GM23338 (cell line): ENCODE measurements at regions not wholly inside any gene's neighbourhood (a gene's known extent, or its start where the extent isn't known, plus 50 kb on each side); places are given as distances from the start of the nearest gene placed in this dataset.

Experiments used
- ATAC-seq: fragments of 200-7000 bp; cut with Tn5 transposase; 3 replicates; pipeline ENCODE4 v1.9.1; 2020
- DNase-seq: peaks from one replicate; pipeline ENCODE4 v3.0.0-alpha.2; 2015; ENCODE audit warnings: low spot score
- H2AFZ ChIP-seq: fragments of 200-600 bp; sonication (generic); 2 replicates; pipeline ENCODE4 v1.8.0; 2016; ENCODE audit warnings: antibody characterized with exemption, mild to moderate bottlenecking, moderate library complexity
- H3F3A ChIP-seq: fragments of 200-600 bp; sonication (generic); replicated peaks from 2 replicates; pipeline ENCODE4 v1.8.0; 2017; ENCODE audit warnings: antibody characterized with exemption, mixed run types, low read depth
- H3K27ac ChIP-seq: fragments of 200-600 bp; sonication (generic); 2 replicates; pipeline ENCODE4 v1.6.1; 2016; ENCODE audit warnings: low read depth
- H3K27me3 ChIP-seq: fragments of 200-600 bp; sonication (generic); 2 replicates; pipeline ENCODE4 v1.8.0; 2016; ENCODE audit warnings: mild to moderate bottlenecking, mixed run types, moderate library complexity; ENCODE audit not compliant: insufficient read depth
- H3K36me3 ChIP-seq: fragments of 200-600 bp; sonication (generic); 2 replicates; pipeline ENCODE4 v1.8.0; 2016; ENCODE audit warnings: mild to moderate bottlenecking; ENCODE audit not compliant: insufficient read depth
- H3K4me1 ChIP-seq: fragments of 200-600 bp; sonication (generic); 2 replicates; pipeline ENCODE4 v1.8.0; 2016; ENCODE audit warnings: mild to moderate bottlenecking, moderate library complexity; ENCODE audit not compliant: insufficient read depth
- H3K4me2 ChIP-seq: fragments of 200-600 bp; sonication (generic); 2 replicates; pipeline ENCODE4 v1.7.1; 2017; ENCODE audit warnings: mixed run types
- H3K4me3 ChIP-seq: fragments of 200-600 bp; sonication (generic); 2 replicates; pipeline ENCODE4 v1.6.1; 2016; ENCODE audit warnings: mixed run types
- H3K79me2 ChIP-seq: fragments of 200-600 bp; sonication (generic); replicated peaks from 2 replicates; pipeline ENCODE4 v1.8.0; 2017; ENCODE audit warnings: mild to moderate bottlenecking; ENCODE audit not compliant: insufficient read depth
- H3K9me2 ChIP-seq: fragments of 200-600 bp; sonication (generic); 2 replicates; pipeline ENCODE4 v1.8.0; 2017; ENCODE audit not compliant: insufficient read depth
- H4K20me1 ChIP-seq: fragments of 200-600 bp; sonication (generic); replicated peaks from 2 replicates; pipeline ENCODE4 v1.8.0; 2017; ENCODE audit warnings: mild to moderate bottlenecking; ENCODE audit not compliant: insufficient read depth
- H3K27ac Mint-ChIP-seq: 2 replicates; pipeline ENCODE4 v1.8.0; 2020; ENCODE audit warnings: inconsistent platforms, mild to moderate bottlenecking, moderate library complexity, mixed read lengths
- H3K27me3 Mint-ChIP-seq: 3 replicates; pipeline ENCODE4 v1.8.0; 2022; ENCODE audit warnings: low read depth, mild to moderate bottlenecking, moderate library complexity, mixed read lengths, inconsistent platforms; ENCODE audit not compliant: insufficient read depth, poor library complexity
- H3K36me3 Mint-ChIP-seq: 3 replicates; pipeline ENCODE4 v1.8.0; 2021; ENCODE audit warnings: low read depth, mild to moderate bottlenecking, inconsistent platforms, moderate library complexity, mixed read lengths
- H3K4me1 Mint-ChIP-seq: 3 replicates; pipeline ENCODE4 v1.8.0; 2020; ENCODE audit warnings: mild to moderate bottlenecking, inconsistent platforms, mixed read lengths
- H3K4me3 Mint-ChIP-seq: 3 replicates; pipeline ENCODE4 v1.8.0; 2021; ENCODE audit warnings: moderate library complexity, mild to moderate bottlenecking, inconsistent platforms, mixed read lengths
- H3K9me3 Mint-ChIP-seq: 3 replicates; pipeline ENCODE4 v1.8.0; 2020; ENCODE audit warnings: moderate library complexity, mild to moderate bottlenecking, inconsistent platforms, mixed read lengths
- CREB1 ChIP-seq: fragments of 250-450 bp; sonication (Bioruptor Pico); IDR thresholded peaks from 2 replicates; pipeline ENCODE4 v1.5.0; 2020; ENCODE audit warnings: low read depth, mild to moderate bottlenecking, moderate library complexity
- CTCF ChIP-seq, 2 experiments: fragments of 200-600 bp in 1 of 2; sonication (generic) in 1 of 2; conservative IDR thresholded peaks; 2 replicates each; pipeline versions ENCODE4 v1.5.1 to v1.6.1; 2016 to 2017; ENCODE audit warnings: antibody characterized with exemption in 2 of 2, low read depth in 2 of 2, mild to moderate bottlenecking in 2 of 2, moderate library complexity in 1 of 2
- EZH2 ChIP-seq: fragments of 200-600 bp; sonication (generic); IDR thresholded peaks from one replicate; pipeline ENCODE4 v1.8.0; 2017; ENCODE audit warnings: antibody characterized with exemption, mild to moderate bottlenecking, low read depth; ENCODE audit not compliant: unreplicated experiment
- EZH2phosphoT487 ChIP-seq: fragments of 200-600 bp; sonication (generic); IDR thresholded peaks from one replicate; pipeline ENCODE4 v1.8.1; 2018; ENCODE audit warnings: antibody characterized with exemption; ENCODE audit not compliant: unreplicated experiment
- JUNB ChIP-seq: IDR thresholded peaks from one replicate; pipeline ENCODE4 v1.6.1; 2016; ENCODE audit warnings: antibody characterized with exemption; ENCODE audit not compliant: unreplicated experiment
- NANOG ChIP-seq: IDR thresholded peaks from 2 replicates; pipeline ENCODE4 v1.6.1; 2016; ENCODE audit warnings: antibody characterized with exemption, borderline replicate concordance
- POLR2AphosphoS5 ChIP-seq: IDR thresholded peaks from 2 replicates; pipeline ENCODE4 v1.6.1; 2016; ENCODE audit warnings: antibody characterized with exemption, low read depth
- REST ChIP-seq: IDR thresholded peaks from one replicate; pipeline ENCODE4 v1.6.1; 2018; ENCODE audit warnings: antibody characterized with exemption; ENCODE audit not compliant: unreplicated experiment
- STAT1 ChIP-seq: IDR thresholded peaks from one replicate; pipeline ENCODE4 v1.6.1; 2016; ENCODE audit warnings: antibody characterized with exemption; ENCODE audit not compliant: unreplicated experiment
- ZNF114 ChIP-seq: fragments of 250-450 bp; sonication (Bioruptor Pico); IDR thresholded peaks from 2 replicates; pipeline ENCODE4 v1.5.0; 2020; ENCODE audit warnings: mild to moderate bottlenecking, moderate library complexity
- ZNF331 ChIP-seq: fragments of 250-450 bp; sonication (Bioruptor Pico); IDR thresholded peaks from 2 replicates; pipeline ENCODE4 v1.5.0; 2020; ENCODE audit warnings: low read depth, mild to moderate bottlenecking, moderate library complexity
- ZNF462 ChIP-seq: fragments of 250-450 bp; sonication (Bioruptor Pico); IDR thresholded peaks from 2 replicates; pipeline ENCODE4 v1.5.0; 2020; ENCODE audit warnings: mild to moderate bottlenecking, moderate library complexity
- TF ChIP-seq, protein P1 (sequence below): IDR thresholded peaks from 2 replicates; pipeline ENCODE4 v1.6.1; 2016; ENCODE audit warnings: antibody characterized with exemption

DNA sequence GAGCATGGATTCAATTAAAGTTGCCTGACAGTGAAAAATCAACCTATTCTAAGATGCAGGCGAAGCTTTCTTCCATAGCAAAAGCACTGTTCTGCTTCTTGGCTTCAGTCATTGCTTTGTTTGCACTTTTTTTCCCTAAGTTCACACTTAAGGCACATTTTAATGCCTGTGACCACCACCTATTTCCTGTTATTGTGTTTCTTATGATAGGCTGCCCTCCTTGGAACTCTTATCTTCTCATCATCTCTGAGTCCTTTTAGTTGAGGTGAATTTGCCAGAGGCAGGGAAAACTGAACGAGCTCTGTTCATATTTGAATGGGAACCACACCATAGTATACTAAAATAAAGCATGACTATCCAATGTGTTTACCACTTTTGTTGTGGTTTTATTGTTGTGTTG is 119.8 kb downstream of the SPCS3 start:
- Mint-ChIP-seq H3K4me1 (no peaks in the 10 kb centered on the region), H3K36me3 (no peaks in the 10 kb centered on the region), H3K4me3 (no peak overlapping the region), H3K27me3 (no peaks in the 10 kb centered on the region), H3K9me3 (no peaks in the 10 kb centered on the region), H3K27ac (no peak overlapping the region)
- Histone ChIP-seq H4K20me1 (no peaks in the 10 kb centered on the region), H3K9me2 (peaks cover 4% of the 10 kb centered on the region; the same call in 1 of the 2 replicates), H2AFZ (peak overlapping the region; percentile 67; the same call in 1 of the 2 replicates), H3K4me3 (no peak overlapping the region), H3K4me2 (no peak overlapping the region), H3K4me1 (no peaks in the 10 kb centered on the region), H3K27ac (no peak overlapping the region), H3K27me3 (no peaks in the 10 kb centered on the region), H3K79me2 (no peaks in the 10 kb centered on the region), H3K36me3 (no peaks in the 10 kb centered on the region), H3F3A (no peaks in the 10 kb centered on the region)
- no peak for TF ChIP-seq EZH2phosphoT487
- TF ChIP-seq, protein P1, sequence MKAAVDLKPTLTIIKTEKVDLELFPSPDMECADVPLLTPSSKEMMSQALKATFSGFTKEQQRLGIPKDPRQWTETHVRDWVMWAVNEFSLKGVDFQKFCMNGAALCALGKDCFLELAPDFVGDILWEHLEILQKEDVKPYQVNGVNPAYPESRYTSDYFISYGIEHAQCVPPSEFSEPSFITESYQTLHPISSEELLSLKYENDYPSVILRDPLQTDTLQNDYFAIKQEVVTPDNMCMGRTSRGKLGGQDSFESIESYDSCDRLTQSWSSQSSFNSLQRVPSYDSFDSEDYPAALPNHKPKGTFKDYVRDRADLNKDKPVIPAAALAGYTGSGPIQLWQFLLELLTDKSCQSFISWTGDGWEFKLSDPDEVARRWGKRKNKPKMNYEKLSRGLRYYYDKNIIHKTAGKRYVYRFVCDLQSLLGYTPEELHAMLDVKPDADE: no peak
- TF ChIP-seq JUNB: no peak
- no peak for TF ChIP-seq POLR2AphosphoS5
- TF ChIP-seq CREB1: no peak
- no peak for TF ChIP-seq REST
- no peak for TF ChIP-seq CTCF (conservative IDR thresholded peaks at IDR 0.05; ENCODE audit: low read depth in 2 of 2)
- TF ChIP-seq ZNF462: no peak
- no peak for TF ChIP-seq ZNF331 (CRISPR knock-in tag)
- TF ChIP-seq STAT1: no peak
- TF ChIP-seq ZNF114 (CRISPR knock-in tag): no peak
- no peak for TF ChIP-seq NANOG
- no peak for TF ChIP-seq EZH2
- DNase-seq (no peak), ATAC-seq (no peak)
